ENCODE measurements at regions not wholly inside any gene's neighbourhood (a gene's known extent, or its start where the extent isn't known, plus 50 kb on each side); places are given as distances from the start of the nearest gene placed in this dataset.
A peak's percentile ranks its signal among the peaks of the same experiment; 100 is the strongest.

DNA sequence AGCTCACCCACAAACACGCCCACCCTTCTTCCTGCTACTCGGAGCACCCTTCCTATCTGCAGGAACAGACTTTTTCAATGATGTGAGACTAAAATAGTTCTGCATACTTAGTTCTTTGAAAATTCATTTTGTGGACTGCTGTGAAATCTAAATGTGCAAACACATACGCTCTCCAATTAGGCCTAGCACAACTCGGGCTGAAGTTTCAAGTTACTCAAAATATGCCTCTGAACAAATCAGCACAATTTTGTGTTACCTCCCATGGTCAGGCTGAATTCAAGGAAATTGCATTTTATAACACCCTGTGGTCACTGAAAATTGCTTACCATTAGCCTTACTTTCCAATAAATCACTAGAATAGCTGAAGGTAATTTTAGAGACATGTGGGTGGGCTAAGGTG lies 323.8 kb upstream of the ADCY2 start:
- no peak for DNase-seq (ENCODE audit: extremely low spot score, unreplicated experiment)
- H3K9me3 Mint-ChIP-seq, result no peaks in the 10 kb centered on the region
- no peaks in the 10 kb centered on the region for H3K36me3 Mint-ChIP-seq
- H3K27me3 Mint-ChIP-seq, result no peaks in the 10 kb centered on the region
- peak overlapping the region; percentile 10 for H3K4me3 Mint-ChIP-seq
- H3K4me1 Mint-ChIP-seq (ENCODE audit: unreplicated experiment), result peaks cover 15% of the 10 kb centered on the region
- H3K27ac Mint-ChIP-seq, result peak overlapping the region; percentile 24
- TF ChIP-seq, protein P1, sequence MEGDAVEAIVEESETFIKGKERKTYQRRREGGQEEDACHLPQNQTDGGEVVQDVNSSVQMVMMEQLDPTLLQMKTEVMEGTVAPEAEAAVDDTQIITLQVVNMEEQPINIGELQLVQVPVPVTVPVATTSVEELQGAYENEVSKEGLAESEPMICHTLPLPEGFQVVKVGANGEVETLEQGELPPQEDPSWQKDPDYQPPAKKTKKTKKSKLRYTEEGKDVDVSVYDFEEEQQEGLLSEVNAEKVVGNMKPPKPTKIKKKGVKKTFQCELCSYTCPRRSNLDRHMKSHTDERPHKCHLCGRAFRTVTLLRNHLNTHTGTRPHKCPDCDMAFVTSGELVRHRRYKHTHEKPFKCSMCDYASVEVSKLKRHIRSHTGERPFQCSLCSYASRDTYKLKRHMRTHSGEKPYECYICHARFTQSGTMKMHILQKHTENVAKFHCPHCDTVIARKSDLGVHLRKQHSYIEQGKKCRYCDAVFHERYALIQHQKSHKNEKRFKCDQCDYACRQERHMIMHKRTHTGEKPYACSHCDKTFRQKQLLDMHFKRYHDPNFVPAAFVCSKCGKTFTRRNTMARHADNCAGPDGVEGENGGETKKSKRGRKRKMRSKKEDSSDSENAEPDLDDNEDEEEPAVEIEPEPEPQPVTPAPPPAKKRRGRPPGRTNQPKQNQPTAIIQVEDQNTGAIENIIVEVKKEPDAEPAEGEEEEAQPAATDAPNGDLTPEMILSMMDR (conservative IDR thresholded peaks at IDR 0.05), result no peak

DNA sequence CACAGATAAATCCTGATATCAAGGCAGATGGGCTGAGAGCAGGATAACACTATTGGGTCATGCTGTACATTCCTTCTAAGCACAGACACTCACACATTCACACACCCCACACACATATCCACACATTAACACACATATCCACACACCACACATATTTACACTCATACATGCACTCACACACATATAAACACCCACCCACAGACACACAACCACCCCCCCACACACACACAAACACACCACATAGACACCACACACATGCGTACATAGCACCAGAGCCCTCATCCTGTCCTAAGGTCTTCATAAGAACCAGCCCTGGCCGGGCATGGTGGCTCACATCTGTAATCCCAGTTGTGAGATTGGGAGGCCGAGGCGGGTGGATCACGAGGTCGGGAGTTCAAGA lies 322.3 kb upstream of the ADCY2 start:
- TF ChIP-seq, protein P1 (conservative IDR thresholded peaks at IDR 0.05), result no peak
- H3K27ac Mint-ChIP-seq, result no peak overlapping the region
- no peak overlapping the region for H3K4me3 Mint-ChIP-seq
- peaks cover 20% of the 10 kb centered on the region for H3K4me1 Mint-ChIP-seq (ENCODE audit: unreplicated experiment)
- H3K27me3 Mint-ChIP-seq, result peaks cover 4% of the 10 kb centered on the region
- H3K36me3 Mint-ChIP-seq, result no peaks in the 10 kb centered on the region
- H3K9me3 Mint-ChIP-seq, result no peaks in the 10 kb centered on the region
- DNase-seq (ENCODE audit: extremely low spot score, unreplicated experiment), result no peak

DNA sequence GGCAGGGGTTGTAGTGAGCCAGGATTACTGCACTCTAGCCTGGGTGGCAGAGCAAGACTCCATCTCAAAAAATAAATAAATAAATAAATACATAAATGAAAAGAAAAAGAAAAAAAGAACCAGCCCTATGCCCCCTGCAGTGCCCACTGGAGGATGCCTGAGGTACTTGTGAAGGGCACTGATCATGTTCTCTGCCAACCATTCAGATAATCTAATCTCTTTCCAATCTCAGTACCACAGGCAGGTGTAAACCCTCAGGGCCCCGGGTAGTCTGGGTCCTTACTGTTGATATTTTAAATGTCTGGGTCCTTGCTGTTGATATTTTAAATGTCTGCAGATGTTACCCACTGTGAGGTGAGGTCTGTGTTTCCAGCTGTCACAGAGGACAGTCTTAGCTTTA lies 321.8 kb upstream of the ADCY2 start:
- Mint-ChIP-seq H3K27me3 (peaks cover 5% of the 10 kb centered on the region), H3K4me1 (ENCODE audit: unreplicated experiment) (peaks cover 26% of the 10 kb centered on the region), H3K27ac (no peak overlapping the region), H3K9me3 (no peaks in the 10 kb centered on the region), H3K4me3 (no peak overlapping the region), H3K36me3 (no peaks in the 10 kb centered on the region)
- TF ChIP-seq, protein P1 (conservative IDR thresholded peaks at IDR 0.05), result peak; percentile 48
- no peak for DNase-seq (ENCODE audit: extremely low spot score, unreplicated experiment)

DNA sequence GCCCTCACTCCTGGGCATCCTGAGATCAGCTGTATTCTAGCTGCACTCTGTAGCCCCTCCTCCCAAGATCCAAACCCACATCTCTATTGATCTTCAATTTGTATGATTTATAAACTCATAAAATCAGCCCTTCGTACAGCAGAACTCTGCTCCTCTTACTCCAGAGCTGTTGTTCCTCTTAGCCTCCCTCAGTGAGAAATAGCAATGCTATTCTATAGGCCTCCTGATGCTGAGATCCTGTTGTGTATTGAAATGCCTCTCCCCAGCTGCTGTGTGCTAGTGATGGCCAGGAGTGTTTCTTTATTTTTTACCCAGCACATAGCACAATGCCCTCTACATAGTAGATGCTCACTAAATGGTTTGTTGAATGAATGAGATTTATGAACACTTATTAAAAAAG lies 320.5 kb upstream of the ADCY2 start:
- TF ChIP-seq, protein P1 (conservative IDR thresholded peaks at IDR 0.05), result no peak
- H3K4me1 Mint-ChIP-seq (ENCODE audit: unreplicated experiment), result peaks cover 31% of the 10 kb centered on the region
- H3K27ac Mint-ChIP-seq, result no peak overlapping the region
- peaks cover 5% of the 10 kb centered on the region for H3K27me3 Mint-ChIP-seq
- no peaks in the 10 kb centered on the region for H3K9me3 Mint-ChIP-seq
- no peak for DNase-seq (ENCODE audit: extremely low spot score, unreplicated experiment)
- no peak overlapping the region for H3K4me3 Mint-ChIP-seq
- H3K36me3 Mint-ChIP-seq, result no peaks in the 10 kb centered on the region

DNA sequence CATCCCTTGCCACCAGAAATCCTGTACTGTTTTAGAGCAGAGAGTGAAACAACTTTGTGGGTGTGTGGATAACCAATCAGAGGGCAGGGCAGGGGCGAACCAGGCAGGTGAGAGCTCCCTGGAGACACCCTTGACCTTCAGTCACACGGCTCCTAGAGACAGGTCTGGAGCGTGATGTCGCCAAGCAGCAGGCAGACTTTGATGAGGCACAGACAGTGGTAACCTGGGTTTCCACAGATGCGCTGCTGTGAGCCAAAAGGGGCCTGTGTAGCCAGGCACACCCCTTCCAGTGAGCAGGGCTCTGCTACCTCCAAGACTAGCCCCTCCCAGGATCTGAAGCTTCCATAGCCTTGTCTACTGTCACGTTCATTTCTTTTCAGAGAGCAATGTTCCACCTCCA lies 317.8 kb upstream of the ADCY2 start:
- peaks cover 22% of the 10 kb centered on the region for H3K4me1 Mint-ChIP-seq (ENCODE audit: unreplicated experiment)

More for the DNA sequence above, 317.8 kb upstream of the ADCY2 start:
- TF ChIP-seq, protein P1 (conservative IDR thresholded peaks at IDR 0.05), result no peak
- no peak for DNase-seq (ENCODE audit: extremely low spot score, unreplicated experiment)
- peak overlapping the region; percentile 29 for H3K4me3 Mint-ChIP-seq
- no peak overlapping the region for H3K27ac Mint-ChIP-seq
- H3K9me3 Mint-ChIP-seq, result no peaks in the 10 kb centered on the region
- H3K36me3 Mint-ChIP-seq, result no peaks in the 10 kb centered on the region
- H3K27me3 Mint-ChIP-seq, result peaks cover 11% of the 10 kb centered on the region

Measured in type B pancreatic cell (in vitro differentiated cells).